Mesenchymal stem cell (in vitro differentiated cells and primary cell): ENCODE measurements at regions not wholly inside any gene's neighbourhood (a gene's known extent, or its start where the extent isn't known, plus 50 kb on each side); places are given as distances from the start of the nearest gene placed in this dataset.

Experiments
- DNase-seq: peaks from one replicate; pipeline ENCODE4 v3.0.0-alpha.2; 2013
- H2AFZ ChIP-seq: one replicate; pipeline ENCODE4 v1.6.1; 2013; ENCODE audit warnings: low read depth, mild to moderate bottlenecking, control low read depth, inconsistent platforms, low read length, moderate library complexity
- H2AK5ac ChIP-seq: 2 replicates; pipeline ENCODE4 v1.6.1; 2013; ENCODE audit warnings: low read length, moderate library complexity, mild to moderate bottlenecking, inconsistent platforms; ENCODE audit not compliant: severe bottlenecking
- H2BK120ac ChIP-seq: one replicate; pipeline ENCODE4 v1.6.1; 2013; ENCODE audit warnings: low read depth, mild to moderate bottlenecking, inconsistent platforms, low read length, moderate library complexity
- H2BK12ac ChIP-seq, 2 experiments: one replicate each; pipeline ENCODE4 v1.6.1; 2013; ENCODE audit warnings: inconsistent platforms in 2 of 2, low read length in 2 of 2, mild to moderate bottlenecking in 2 of 2, moderate library complexity in 2 of 2, control low read depth in 1 of 2
- H2BK15ac ChIP-seq: one replicate; pipeline ENCODE4 v1.6.1; 2013; ENCODE audit warnings: mild to moderate bottlenecking, low read depth, inconsistent platforms; ENCODE audit not compliant: poor library complexity, severe bottlenecking
- H2BK5ac ChIP-seq: 2 replicates; pipeline ENCODE4 v1.6.1; 2013; ENCODE audit warnings: low read depth, mild to moderate bottlenecking, low read length, control low read depth, inconsistent platforms; ENCODE audit not compliant: poor library complexity, severe bottlenecking
- H3K14ac ChIP-seq, 2 experiments: one replicate each; pipeline ENCODE4 v1.6.1; 2013; ENCODE audit warnings: inconsistent platforms in 2 of 2, low read length in 2 of 2, control low read depth in 1 of 2, mild to moderate bottlenecking in 1 of 2, moderate library complexity in 1 of 2
- H3K18ac ChIP-seq, 2 experiments: one replicate each; pipeline ENCODE4 v1.6.1; 2013; ENCODE audit warnings: inconsistent platforms in 2 of 2, low read length in 2 of 2, control low read depth in 1 of 2, low read depth in 1 of 2, mild to moderate bottlenecking in 1 of 2
- H3K23ac ChIP-seq, 2 experiments: one replicate each; pipeline ENCODE4 v1.6.1; 2013; ENCODE audit warnings: inconsistent platforms in 2 of 2, low read length in 2 of 2, mild to moderate bottlenecking in 2 of 2, moderate library complexity in 2 of 2, control low read depth in 1 of 2
- H3K27ac ChIP-seq: 2 replicates; pipeline ENCODE4 v1.5.1; 2013; ENCODE audit warnings: mild to moderate bottlenecking, moderate library complexity, low read length, control low read depth, inconsistent platforms; ENCODE audit not compliant: poor library complexity, severe bottlenecking
- H3K27me3 ChIP-seq, 2 experiments: 2 replicates each; pipeline versions ENCODE4 v1.6.1 to v1.7.0; 2013; ENCODE audit warnings: low read length in 2 of 2, mild to moderate bottlenecking in 2 of 2, moderate library complexity in 2 of 2, control low read depth in 1 of 2, inconsistent platforms in 1 of 2; ENCODE audit not compliant: control insufficient read depth in 1 of 2, insufficient read depth in 1 of 2
- H3K36me3 ChIP-seq, 2 experiments: 2 replicates each; pipeline versions ENCODE4 v1.6.1 to v1.7.0; 2013; ENCODE audit warnings: low read length in 2 of 2, control low read depth in 1 of 2, inconsistent platforms in 1 of 2, low read depth in 1 of 2, mild to moderate bottlenecking in 1 of 2; ENCODE audit not compliant: insufficient read depth in 2 of 2, control insufficient read depth in 1 of 2
- H3K4ac ChIP-seq, 2 experiments: one replicate each; pipeline ENCODE4 v1.6.1; 2013; ENCODE audit warnings: inconsistent platforms in 2 of 2, low read length in 2 of 2, mild to moderate bottlenecking in 2 of 2, moderate library complexity in 2 of 2, control low read depth in 1 of 2, low read depth in 1 of 2
- H3K4me1 ChIP-seq: 2 replicates; pipeline ENCODE4 v1.6.1; 2013; ENCODE audit warnings: low read depth, low read length, control low read depth; ENCODE audit not compliant: control insufficient read depth, insufficient read depth
- H3K4me2 ChIP-seq: 2 replicates; pipeline ENCODE4 v1.6.1; 2013; ENCODE audit warnings: low read length, mild to moderate bottlenecking, inconsistent platforms; ENCODE audit not compliant: poor library complexity, severe bottlenecking
- H3K4me3 ChIP-seq, 2 experiments: 2 replicates each; pipeline versions ENCODE4 v1.5.1 to v1.7.0; 2013; ENCODE audit warnings: low read length in 2 of 2, mild to moderate bottlenecking in 2 of 2, control low read depth in 1 of 2, low read depth in 1 of 2; ENCODE audit not compliant: insufficient read depth in 1 of 2
- H3K79me1 ChIP-seq: replicated peaks from 2 replicates; pipeline ENCODE4 v1.6.1; 2013; ENCODE audit warnings: mild to moderate bottlenecking, control low read depth, low read length, inconsistent platforms; ENCODE audit not compliant: poor library complexity, severe bottlenecking
- H3K9ac ChIP-seq: 2 replicates; pipeline ENCODE4 v1.7.0; 2013; ENCODE audit warnings: mild to moderate bottlenecking, low read length, moderate library complexity
- H3K9me3 ChIP-seq: 2 replicates; pipeline ENCODE4 v1.7.0; 2013; ENCODE audit warnings: mild to moderate bottlenecking, low read length; ENCODE audit not compliant: control insufficient read depth
- H4K8ac ChIP-seq: one replicate; pipeline ENCODE4 v1.6.1; 2013; ENCODE audit warnings: inconsistent platforms, mild to moderate bottlenecking, low read length, moderate library complexity
- H4K91ac ChIP-seq: one replicate; pipeline ENCODE4 v1.6.1; 2013; ENCODE audit warnings: mild to moderate bottlenecking, low read length, inconsistent platforms
- WGBS: methylation state at CpG from one replicate; pipeline ENCODE4 v1.1.7; 2013; ENCODE audit warnings: mixed read lengths; 5-methylcytosine and 5-hydroxymethylcytosine counted together

DNA sequence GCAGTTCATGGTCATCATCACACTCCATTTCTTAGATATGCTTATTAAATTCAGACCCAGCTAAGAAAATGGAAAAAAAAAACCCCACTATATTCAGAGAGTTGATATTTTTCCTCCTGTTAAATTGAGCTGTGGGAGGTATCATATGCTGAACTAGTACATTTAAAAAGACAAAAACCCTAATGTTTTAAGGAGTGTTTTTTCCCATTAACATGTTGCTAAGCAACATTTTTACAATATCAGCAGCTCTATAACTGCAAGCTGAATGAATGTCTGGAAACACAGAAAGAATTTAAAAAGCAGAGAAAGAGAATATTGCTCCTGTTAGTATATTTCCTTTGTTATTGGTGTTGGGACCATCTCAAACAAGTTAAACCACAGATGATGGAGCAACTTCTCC lies 265.8 kb upstream of the GRIA1 start:
- Histone ChIP-seq H4K8ac (no peak overlapping the region), H3K4ac (no peak overlapping the region), H3K9me3 (no peaks in the 10 kb centered on the region), H2BK12ac (no peak overlapping the region), H3K9ac (no peak overlapping the region), H4K91ac (no peak overlapping the region), H3K4me2 (no peak overlapping the region), H3K14ac (no peak overlapping the region), H3K36me3 (no peaks in the 10 kb centered on the region), H3K4me3 (no peak overlapping the region), H3K79me1 (no peaks in the 10 kb centered on the region), H2BK15ac (no peak overlapping the region), H2AFZ (no peak overlapping the region), H3K27me3 (no peaks in the 10 kb centered on the region), H2AK5ac (no peak overlapping the region), H2BK5ac (no peak overlapping the region), H3K18ac (no peak overlapping the region), H3K23ac (no peak overlapping the region), H3K27ac (no peak overlapping the region), H3K4me1 (no peaks in the 10 kb centered on the region), H2BK120ac (no peak overlapping the region)
- DNase-seq = no peak

- H3K4ac ChIP-seq = no peak overlapping the region
- no peak overlapping the region for H3K23ac ChIP-seq
- H2AFZ ChIP-seq = no peak overlapping the region
- no peak overlapping the region for H2BK15ac ChIP-seq
- H2BK120ac ChIP-seq = no peak overlapping the region
- no peak overlapping the region for H4K91ac ChIP-seq
- H2AK5ac ChIP-seq = no peak overlapping the region
- H3K18ac ChIP-seq = no peak overlapping the region
- WGBS = 85% methylated on average over 2 of the region's 2 CpGs
- H3K79me1 ChIP-seq = no peaks in the 10 kb centered on the region
- H3K36me3 ChIP-seq = no peaks in the 10 kb centered on the region
- H3K4me3 ChIP-seq = no peak overlapping the region
- no peaks in the 10 kb centered on the region for H3K4me1 ChIP-seq
- DNase-seq = no peak
- H3K9ac ChIP-seq = no peak overlapping the region
- no peak overlapping the region for H4K8ac ChIP-seq
- no peak overlapping the region for H3K4me2 ChIP-seq
- H3K27me3 ChIP-seq = no peaks in the 10 kb centered on the region
- H3K27ac ChIP-seq = no peak overlapping the region
- no peak overlapping the region for H2BK5ac ChIP-seq
- H3K14ac ChIP-seq = no peak overlapping the region
- no peaks in the 10 kb centered on the region for H3K9me3 ChIP-seq
- H2BK12ac ChIP-seq = no peak overlapping the region
Measured at GRCh38 chr5:153233933-153234332, 256.5 kb upstream of the GRIA1 start.

DNA sequence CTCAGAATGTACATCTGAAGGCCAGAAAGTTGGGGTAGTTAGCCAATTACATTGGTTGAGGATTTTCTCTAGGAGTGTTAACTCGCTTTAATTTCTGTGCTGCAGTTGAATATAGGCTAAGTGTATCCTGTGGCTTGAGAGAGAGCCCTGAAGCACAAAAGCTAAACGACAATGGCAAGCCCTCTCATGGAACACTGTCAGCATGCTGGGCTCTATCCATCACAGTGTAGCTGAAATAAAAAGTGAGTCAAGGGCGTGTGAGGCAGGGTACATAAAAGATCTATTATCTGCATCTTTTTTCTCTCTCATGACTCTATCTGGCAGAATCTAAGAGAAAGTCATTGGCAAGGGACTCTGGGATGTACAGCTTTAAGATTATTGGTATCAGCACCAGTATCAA lies 254.2 kb upstream of the GRIA1 start:
- no peak overlapping the region for H3K23ac ChIP-seq
- no peak overlapping the region for H3K18ac ChIP-seq
- H3K36me3 ChIP-seq = no peaks in the 10 kb centered on the region
- H3K4me1 ChIP-seq = no peaks in the 10 kb centered on the region
- no peak overlapping the region for H3K4me3 ChIP-seq
- H2AFZ ChIP-seq = no peak overlapping the region
- no peak overlapping the region for H3K4ac ChIP-seq
- H3K4me2 ChIP-seq = no peak overlapping the region
- 73% methylated on average over 2 of the region's 3 CpGs for WGBS
- no peak overlapping the region for H4K8ac ChIP-seq
- H2BK120ac ChIP-seq = no peak overlapping the region
- H3K27ac ChIP-seq = no peak overlapping the region
- no peak overlapping the region for H4K91ac ChIP-seq
- no peaks in the 10 kb centered on the region for H3K27me3 ChIP-seq
- no peak overlapping the region for H2AK5ac ChIP-seq
- no peak for DNase-seq
- H2BK5ac ChIP-seq = no peak overlapping the region
- H2BK12ac ChIP-seq = no peak overlapping the region
- H3K79me1 ChIP-seq = no peaks in the 10 kb centered on the region
- no peak overlapping the region for H3K14ac ChIP-seq
- H3K9me3 ChIP-seq = no peaks in the 10 kb centered on the region
- H2BK15ac ChIP-seq = no peak overlapping the region
- H3K9ac ChIP-seq = no peak overlapping the region

- H3K4me1 ChIP-seq = no peaks in the 10 kb centered on the region
- no peak overlapping the region for H3K4me3 ChIP-seq
- H2AFZ ChIP-seq = no peak overlapping the region
- no peak overlapping the region for H3K4ac ChIP-seq
- no peak overlapping the region for H3K23ac ChIP-seq
- no peaks in the 10 kb centered on the region for H3K9me3 ChIP-seq
- no peak overlapping the region for H2BK5ac ChIP-seq
- no peak overlapping the region for H3K4me2 ChIP-seq
- H3K18ac ChIP-seq = no peak overlapping the region
- H2AK5ac ChIP-seq = no peak overlapping the region
- no peak overlapping the region for H2BK120ac ChIP-seq
- no peak overlapping the region for H3K14ac ChIP-seq
- WGBS = no CpG with 5 or more reads among the region's 1 CpG
- H2BK15ac ChIP-seq = no peak overlapping the region
- DNase-seq = no peak
- no peak overlapping the region for H4K8ac ChIP-seq
- no peaks in the 10 kb centered on the region for H3K27me3 ChIP-seq
- no peaks in the 10 kb centered on the region for H3K79me1 ChIP-seq
- no peak overlapping the region for H2BK12ac ChIP-seq
- no peak overlapping the region for H3K27ac ChIP-seq
- H4K91ac ChIP-seq = no peak overlapping the region
- no peaks in the 10 kb centered on the region for H3K36me3 ChIP-seq
- no peak overlapping the region for H3K9ac ChIP-seq
Measured at GRCh38 chr5:153237671-153238332, 252.7 kb upstream of the GRIA1 start.
